ENCODE measurements at regions not wholly inside any gene's neighbourhood (a gene's known extent, or its start where the extent isn't known, plus 50 kb on each side); places are given as distances from the start of the nearest gene placed in this dataset.

- no peak for TF ChIP-seq MXI1 (conservative IDR thresholded peaks at IDR 0.05; ENCODE audit: poor library complexity, severe bottlenecking)
- no peak for TF ChIP-seq EZH2 (IDR thresholded peaks at IDR 0.05; ENCODE audit: borderline replicate concordance, insufficient read depth, low read length, poor library complexity, severe bottlenecking)
- TF ChIP-seq TAF1 (IDR thresholded peaks at IDR 0.05; ENCODE audit: low read depth), result no peak
- no peak for TF ChIP-seq EP300 (conservative IDR thresholded peaks at IDR 0.05; ENCODE audit: poor library complexity, severe bottlenecking)
- TF ChIP-seq CTCF (IDR thresholded peaks at IDR 0.05; ENCODE audit: poor library complexity, severe bottlenecking), result no peak
- TF ChIP-seq POLR2AphosphoS5 (IDR thresholded peaks at IDR 0.05), result no peak
- TF ChIP-seq SMC3 (conservative IDR thresholded peaks at IDR 0.05; ENCODE audit: poor library complexity), result no peak
- no peak for TF ChIP-seq RAD21 (conservative IDR thresholded peaks at IDR 0.05)
- TF ChIP-seq REST (IDR thresholded peaks at IDR 0.05; ENCODE audit: borderline replicate concordance), result no peak
- no peak overlapping the region for H2AFZ ChIP-seq (ENCODE audit: low read depth, low read length)
- no peaks in the 10 kb centered on the region for H3K36me3 ChIP-seq (ENCODE audit: insufficient read depth, low read length)
- H3F3A ChIP-seq (ENCODE audit: insufficient read depth, low read length, poor library complexity, severe bottlenecking), result no peaks in the 10 kb centered on the region
- H3K9me2 ChIP-seq (ENCODE audit: insufficient read depth, low read length), result no peaks in the 10 kb centered on the region
- no peaks in the 10 kb centered on the region for H3K27me3 ChIP-seq (ENCODE audit: insufficient read depth, low read depth, low read length)
- H3K4me3 ChIP-seq (ENCODE audit: low read length), result no peak overlapping the region
- no peaks in the 10 kb centered on the region for H3K79me2 ChIP-seq (replicated peaks; ENCODE audit: insufficient read depth, low read length)
- H3K9ac ChIP-seq (ENCODE audit: low read length), result no peak overlapping the region
- no peak overlapping the region for H3K27ac ChIP-seq (ENCODE audit: low read length)
- no peaks in the 10 kb centered on the region for H4K20me1 ChIP-seq (ENCODE audit: insufficient read depth)
- no peaks in the 10 kb centered on the region for H3K9me3 ChIP-seq (ENCODE audit: low read length)
- H3K4me2 ChIP-seq (ENCODE audit: low read length), result no peak overlapping the region
Measured at GRCh38 chr12:126510630-126511029, 1445.4 kb downstream of the AACS start.

GRCh38 chr12:126512916-126513913, 1448.0 kb downstream of the AACS start:
- H3K27me3 ChIP-seq (ENCODE audit: insufficient read depth, low read depth, low read length), result no peaks in the 10 kb centered on the region
- H2AFZ ChIP-seq (ENCODE audit: low read depth, low read length), result no peak overlapping the region
- H3K9me3 ChIP-seq (ENCODE audit: low read length), result no peaks in the 10 kb centered on the region

More at GRCh38 chr12:126512916-126513913, 1448.0 kb downstream of the AACS start:
- no peaks in the 10 kb centered on the region for H3K9me2 ChIP-seq (ENCODE audit: insufficient read depth, low read length)
- no peak overlapping the region for H3K9ac ChIP-seq (ENCODE audit: low read length)
- TF ChIP-seq POLR2AphosphoS5 (IDR thresholded peaks at IDR 0.05), result no peak
- TF ChIP-seq EP300 (conservative IDR thresholded peaks at IDR 0.05; ENCODE audit: poor library complexity, severe bottlenecking), result no peak
- no peak for TF ChIP-seq MXI1 (conservative IDR thresholded peaks at IDR 0.05; ENCODE audit: poor library complexity, severe bottlenecking)
- TF ChIP-seq TAF1 (IDR thresholded peaks at IDR 0.05; ENCODE audit: low read depth), result no peak
- no peak for TF ChIP-seq SMC3 (conservative IDR thresholded peaks at IDR 0.05; ENCODE audit: poor library complexity)
- no peak for TF ChIP-seq RAD21 (conservative IDR thresholded peaks at IDR 0.05)
- no peak for TF ChIP-seq CTCF (IDR thresholded peaks at IDR 0.05; ENCODE audit: poor library complexity, severe bottlenecking)
- no peak for TF ChIP-seq EZH2 (IDR thresholded peaks at IDR 0.05; ENCODE audit: borderline replicate concordance, insufficient read depth, low read length, poor library complexity, severe bottlenecking)
- no peak for TF ChIP-seq REST (IDR thresholded peaks at IDR 0.05; ENCODE audit: borderline replicate concordance)
- no peaks in the 10 kb centered on the region for H3K79me2 ChIP-seq (replicated peaks; ENCODE audit: insufficient read depth, low read length)
- no peaks in the 10 kb centered on the region for H4K20me1 ChIP-seq (ENCODE audit: insufficient read depth)
- H3F3A ChIP-seq (ENCODE audit: insufficient read depth, low read length, poor library complexity, severe bottlenecking), result no peaks in the 10 kb centered on the region
- no peak overlapping the region for H3K4me2 ChIP-seq (ENCODE audit: low read length)
- H3K4me3 ChIP-seq (ENCODE audit: low read length), result no peak overlapping the region
- H3K36me3 ChIP-seq (ENCODE audit: insufficient read depth, low read length), result no peaks in the 10 kb centered on the region
- H3K27ac ChIP-seq (ENCODE audit: low read length), result no peak overlapping the region
